Neural cell (in vitro differentiated cells): ENCODE measurements at regions not wholly inside any gene's neighbourhood (a gene's known extent, or its start where the extent isn't known, plus 50 kb on each side); places are given as distances from the start of the nearest gene placed in this dataset.

Experiments used
- H2AFZ ChIP-seq: fragments of 200-600, 300-800 bp; sonication (generic), shearing (Covaris generic); 2 replicates; pipeline ENCODE4 v1.6.0; 2014; ENCODE audit warnings: low read depth, mild to moderate bottlenecking, antibody characterized with exemption, low read length, moderate library complexity
- H3F3A ChIP-seq: fragments of 200-600 bp; shearing (Covaris generic); 2 replicates; pipeline ENCODE4 v1.6.1; 2016; ENCODE audit warnings: mild to moderate bottlenecking, moderate library complexity, mixed read lengths, antibody characterized with exemption, low read length; ENCODE audit not compliant: insufficient read depth, poor library complexity, severe bottlenecking
- H3K27ac ChIP-seq: fragments of 200-600, 300-800 bp; sonication (generic), shearing (Covaris generic); 2 replicates; pipeline ENCODE4 v1.5.1; 2014; ENCODE audit warnings: mild to moderate bottlenecking, low read length, moderate library complexity
- H3K27me3 ChIP-seq: fragments of 300-800, 200-600 bp; sonication (generic), shearing (Covaris generic); 2 replicates; pipeline ENCODE4 v1.6.0; 2014; ENCODE audit warnings: mild to moderate bottlenecking, low read depth, low read length, moderate library complexity; ENCODE audit not compliant: insufficient read depth
- H3K36me3 ChIP-seq: fragments of 300-800, 200-600 bp; sonication (generic), shearing (Covaris generic); 2 replicates; pipeline ENCODE4 v1.5.1; 2014; ENCODE audit warnings: mild to moderate bottlenecking, antibody characterized with exemption, low read length, moderate library complexity; ENCODE audit not compliant: insufficient read depth
- H3K4me2 ChIP-seq: fragments of 300-800, 200-600 bp; sonication (generic), shearing (Covaris generic); 2 replicates; pipeline ENCODE4 v1.6.0; 2014; ENCODE audit warnings: mild to moderate bottlenecking, low read length
- H3K4me3 ChIP-seq: fragments of 300-800, 200-600 bp; sonication (generic), shearing (Covaris generic); 2 replicates; pipeline ENCODE4 v1.5.1; 2014; ENCODE audit warnings: mild to moderate bottlenecking, low read length, moderate library complexity
- H3K79me2 ChIP-seq: fragments of 200-600 bp; shearing (Covaris generic); replicated peaks from 2 replicates; pipeline ENCODE4 v1.6.0; 2014; ENCODE audit warnings: mild to moderate bottlenecking, low read length, moderate library complexity; ENCODE audit not compliant: insufficient read depth
- H3K9ac ChIP-seq: fragments of 300-800, 200-600 bp; sonication (generic), shearing (Covaris generic); 2 replicates; pipeline ENCODE4 v1.6.1; 2016; ENCODE audit warnings: mild to moderate bottlenecking, low read length, mixed read lengths
- H3K9me2 ChIP-seq: fragments of 200-600 bp; shearing (Covaris generic); 2 replicates; pipeline ENCODE4 v1.6.1; 2016; ENCODE audit warnings: mild to moderate bottlenecking, low read length, mixed read lengths; ENCODE audit not compliant: insufficient read depth
- H3K9me3 ChIP-seq: fragments of 200-600, 300-800 bp; sonication (generic), shearing (Covaris generic); 2 replicates; pipeline ENCODE4 v1.6.1; 2016; ENCODE audit warnings: mild to moderate bottlenecking, mixed run types, low read length, moderate library complexity, mixed read lengths
- H4K20me1 ChIP-seq: fragments of 200-600 bp; shearing (Covaris generic); 2 replicates; pipeline ENCODE4 v1.6.1; 2016; ENCODE audit warnings: mild to moderate bottlenecking, mixed run types; ENCODE audit not compliant: insufficient read depth
- EP300 ChIP-seq: fragments of 450-650 bp; conservative IDR thresholded peaks from 2 replicates; pipeline ENCODE4 v1.6.1; 2014; ENCODE audit warnings: antibody characterized with exemption, mild to moderate bottlenecking, moderate library complexity; ENCODE audit not compliant: poor library complexity, severe bottlenecking
- EZH2 ChIP-seq: fragments of 200-600, 300-800 bp; shearing (Covaris generic), sonication (generic); IDR thresholded peaks from 2 replicates; pipeline ENCODE4 v1.6.1; 2014; ENCODE audit warnings: antibody characterized with exemption, low read length, borderline replicate concordance, mild to moderate bottlenecking; ENCODE audit not compliant: insufficient read depth, poor library complexity, severe bottlenecking
- MXI1 ChIP-seq: fragments of 450-650 bp; conservative IDR thresholded peaks from 2 replicates; pipeline ENCODE4 v1.6.1; 2014; ENCODE audit warnings: antibody characterized with exemption, mild to moderate bottlenecking; ENCODE audit not compliant: poor library complexity, severe bottlenecking
- POLR2AphosphoS5 ChIP-seq: IDR thresholded peaks from 2 replicates; pipeline ENCODE4 v1.6.1; 2012
- RAD21 ChIP-seq: fragments of 450-650 bp; conservative IDR thresholded peaks from 2 replicates; pipeline ENCODE4 v1.6.1; 2014; ENCODE audit warnings: antibody characterized with exemption, mild to moderate bottlenecking, moderate library complexity
- SMC3 ChIP-seq: fragments of 450-650 bp; conservative IDR thresholded peaks from 2 replicates; pipeline ENCODE4 v1.6.1; 2014; ENCODE audit warnings: antibody characterized with exemption, mild to moderate bottlenecking, moderate library complexity; ENCODE audit not compliant: poor library complexity
- TAF1 ChIP-seq: IDR thresholded peaks from 2 replicates; pipeline ENCODE4 v1.6.1; 2012; ENCODE audit warnings: low read depth
- TF ChIP-seq, protein P1 (sequence below): IDR thresholded peaks from 2 replicates; pipeline ENCODE4 v1.6.1; 2012; ENCODE audit warnings: borderline replicate concordance
- TF ChIP-seq, protein P2 (sequence below): fragments of 450-650 bp; IDR thresholded peaks from 2 replicates; pipeline ENCODE4 v1.5.1; 2014; ENCODE audit warnings: antibody characterized with exemption, mild to moderate bottlenecking, moderate library complexity; ENCODE audit not compliant: poor library complexity, severe bottlenecking

DNA sequence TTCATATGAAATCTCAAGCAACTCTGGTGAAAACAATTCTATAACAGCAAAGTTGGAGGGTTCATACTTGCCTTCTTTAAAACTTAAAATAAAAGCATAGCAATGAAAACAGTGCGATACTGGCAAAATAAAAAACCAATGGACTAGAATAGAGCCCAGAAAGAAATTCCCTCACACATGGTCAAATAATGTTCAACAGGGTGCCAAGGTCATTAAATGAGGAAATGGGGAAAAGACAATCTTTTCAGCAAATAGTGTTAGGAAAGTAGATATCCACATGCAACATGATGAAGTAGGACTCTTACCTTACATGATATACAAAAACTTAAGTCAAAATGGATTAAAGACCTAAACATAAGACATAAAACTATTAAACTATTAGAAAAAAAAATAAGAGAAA lies 970.2 kb upstream of the AGA start:
- Histone ChIP-seq H3K9me3 (no peaks in the 10 kb centered on the region), H3K27me3 (no peaks in the 10 kb centered on the region), H4K20me1 (no peaks in the 10 kb centered on the region), H3K9ac (no peak overlapping the region), H3K4me2 (no peak overlapping the region), H2AFZ (no peak overlapping the region), H3K4me3 (no peak overlapping the region), H3K27ac (no peak overlapping the region), H3K79me2 (no peaks in the 10 kb centered on the region), H3F3A (no peaks in the 10 kb centered on the region), H3K9me2 (no peaks in the 10 kb centered on the region), H3K36me3 (no peaks in the 10 kb centered on the region)
- TF ChIP-seq, protein P1, sequence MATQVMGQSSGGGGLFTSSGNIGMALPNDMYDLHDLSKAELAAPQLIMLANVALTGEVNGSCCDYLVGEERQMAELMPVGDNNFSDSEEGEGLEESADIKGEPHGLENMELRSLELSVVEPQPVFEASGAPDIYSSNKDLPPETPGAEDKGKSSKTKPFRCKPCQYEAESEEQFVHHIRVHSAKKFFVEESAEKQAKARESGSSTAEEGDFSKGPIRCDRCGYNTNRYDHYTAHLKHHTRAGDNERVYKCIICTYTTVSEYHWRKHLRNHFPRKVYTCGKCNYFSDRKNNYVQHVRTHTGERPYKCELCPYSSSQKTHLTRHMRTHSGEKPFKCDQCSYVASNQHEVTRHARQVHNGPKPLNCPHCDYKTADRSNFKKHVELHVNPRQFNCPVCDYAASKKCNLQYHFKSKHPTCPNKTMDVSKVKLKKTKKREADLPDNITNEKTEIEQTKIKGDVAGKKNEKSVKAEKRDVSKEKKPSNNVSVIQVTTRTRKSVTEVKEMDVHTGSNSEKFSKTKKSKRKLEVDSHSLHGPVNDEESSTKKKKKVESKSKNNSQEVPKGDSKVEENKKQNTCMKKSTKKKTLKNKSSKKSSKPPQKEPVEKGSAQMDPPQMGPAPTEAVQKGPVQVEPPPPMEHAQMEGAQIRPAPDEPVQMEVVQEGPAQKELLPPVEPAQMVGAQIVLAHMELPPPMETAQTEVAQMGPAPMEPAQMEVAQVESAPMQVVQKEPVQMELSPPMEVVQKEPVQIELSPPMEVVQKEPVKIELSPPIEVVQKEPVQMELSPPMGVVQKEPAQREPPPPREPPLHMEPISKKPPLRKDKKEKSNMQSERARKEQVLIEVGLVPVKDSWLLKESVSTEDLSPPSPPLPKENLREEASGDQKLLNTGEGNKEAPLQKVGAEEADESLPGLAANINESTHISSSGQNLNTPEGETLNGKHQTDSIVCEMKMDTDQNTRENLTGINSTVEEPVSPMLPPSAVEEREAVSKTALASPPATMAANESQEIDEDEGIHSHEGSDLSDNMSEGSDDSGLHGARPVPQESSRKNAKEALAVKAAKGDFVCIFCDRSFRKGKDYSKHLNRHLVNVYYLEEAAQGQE = no peak

DNA sequence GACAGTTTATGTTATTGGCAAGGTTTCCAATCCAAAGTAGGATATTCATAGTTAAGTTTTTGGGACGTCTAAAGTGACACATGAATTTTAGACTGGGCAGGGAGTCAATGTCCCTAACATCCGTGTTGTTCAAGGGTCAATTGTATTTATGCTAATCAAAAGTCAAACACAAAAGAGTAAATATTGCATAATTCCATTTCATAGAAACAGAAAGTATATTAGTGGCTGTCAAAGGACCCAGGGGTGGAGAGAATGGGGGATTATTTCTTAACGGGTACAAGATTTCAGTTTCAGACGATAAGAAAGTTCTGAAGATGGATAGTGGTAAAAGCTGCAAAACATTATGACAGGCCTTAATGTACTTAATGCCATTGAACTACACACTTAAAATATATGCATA lies 971.8 kb upstream of the AGA start:
- Histone ChIP-seq H3K79me2 (no peaks in the 10 kb centered on the region), H3K36me3 (no peaks in the 10 kb centered on the region), H3K4me2 (no peak overlapping the region), H2AFZ (no peak overlapping the region), H3K9me3 (no peaks in the 10 kb centered on the region), H3K9me2 (no peaks in the 10 kb centered on the region), H3K27me3 (no peaks in the 10 kb centered on the region), H4K20me1 (no peaks in the 10 kb centered on the region), H3K9ac (no peak overlapping the region), H3K4me3 (no peak overlapping the region), H3K27ac (no peak overlapping the region), H3F3A (no peaks in the 10 kb centered on the region)
- TF ChIP-seq, protein P2, sequence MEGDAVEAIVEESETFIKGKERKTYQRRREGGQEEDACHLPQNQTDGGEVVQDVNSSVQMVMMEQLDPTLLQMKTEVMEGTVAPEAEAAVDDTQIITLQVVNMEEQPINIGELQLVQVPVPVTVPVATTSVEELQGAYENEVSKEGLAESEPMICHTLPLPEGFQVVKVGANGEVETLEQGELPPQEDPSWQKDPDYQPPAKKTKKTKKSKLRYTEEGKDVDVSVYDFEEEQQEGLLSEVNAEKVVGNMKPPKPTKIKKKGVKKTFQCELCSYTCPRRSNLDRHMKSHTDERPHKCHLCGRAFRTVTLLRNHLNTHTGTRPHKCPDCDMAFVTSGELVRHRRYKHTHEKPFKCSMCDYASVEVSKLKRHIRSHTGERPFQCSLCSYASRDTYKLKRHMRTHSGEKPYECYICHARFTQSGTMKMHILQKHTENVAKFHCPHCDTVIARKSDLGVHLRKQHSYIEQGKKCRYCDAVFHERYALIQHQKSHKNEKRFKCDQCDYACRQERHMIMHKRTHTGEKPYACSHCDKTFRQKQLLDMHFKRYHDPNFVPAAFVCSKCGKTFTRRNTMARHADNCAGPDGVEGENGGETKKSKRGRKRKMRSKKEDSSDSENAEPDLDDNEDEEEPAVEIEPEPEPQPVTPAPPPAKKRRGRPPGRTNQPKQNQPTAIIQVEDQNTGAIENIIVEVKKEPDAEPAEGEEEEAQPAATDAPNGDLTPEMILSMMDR = no peak
- TF ChIP-seq SMC3 = no peak
- no peak for TF ChIP-seq EP300
- TF ChIP-seq POLR2AphosphoS5 = no peak
- TF ChIP-seq RAD21 = no peak
- no peak for TF ChIP-seq MXI1

DNA sequence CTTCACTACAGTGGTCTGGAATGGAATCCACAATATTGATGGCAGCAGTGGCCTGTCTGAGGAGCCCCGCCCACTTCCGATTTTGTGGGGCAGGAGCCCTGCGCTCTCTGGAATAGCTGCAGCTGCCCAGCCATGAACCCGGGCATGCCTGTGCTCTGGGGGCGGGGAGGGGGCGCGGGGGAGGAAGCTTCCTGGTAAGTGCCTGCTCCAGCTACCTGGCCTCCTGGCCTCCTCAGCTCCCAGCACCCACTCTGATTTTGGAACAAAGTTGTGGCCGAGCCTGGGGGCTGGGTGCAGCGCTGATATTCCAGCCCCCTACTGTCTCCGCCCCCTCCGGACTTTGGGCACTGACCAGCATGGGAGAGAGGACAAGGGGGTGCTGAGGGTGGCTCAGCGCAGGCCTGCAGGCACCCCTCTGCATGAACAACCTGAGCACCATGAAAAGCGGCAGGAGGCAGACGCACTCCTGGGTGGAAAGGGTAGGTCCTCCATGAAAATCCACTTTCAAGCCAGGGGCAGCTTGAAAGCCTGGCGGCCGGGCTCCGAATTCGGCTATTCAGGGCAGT lies 972.7 kb upstream of the AGA start:
- Histone ChIP-seq H3K79me2 (no peaks in the 10 kb centered on the region), H4K20me1 (no peaks in the 10 kb centered on the region), H2AFZ (no peak overlapping the region), H3F3A (no peaks in the 10 kb centered on the region), H3K36me3 (no peaks in the 10 kb centered on the region), H3K9me3 (no peaks in the 10 kb centered on the region), H3K9ac (no peak overlapping the region), H3K4me3 (no peak overlapping the region), H3K27me3 (no peaks in the 10 kb centered on the region), H3K27ac (no peak overlapping the region), H3K9me2 (no peaks in the 10 kb centered on the region), H3K4me2 (no peak overlapping the region)
- no peak for TF ChIP-seq EZH2
- no peak for TF ChIP-seq SMC3
- TF ChIP-seq POLR2AphosphoS5 = no peak
- no peak for TF ChIP-seq RAD21
- TF ChIP-seq MXI1 = no peak
- TF ChIP-seq, protein P2 = no peak
- TF ChIP-seq, protein P1 = no peak
- TF ChIP-seq EP300 = no peak
- no peak for TF ChIP-seq TAF1
